WTC11 (cell line): ENCODE measurements at regions not wholly inside any gene's neighbourhood (a gene's known extent, or its start where the extent isn't known, plus 50 kb on each side); places are given as distances from the start of the nearest gene placed in this dataset.

Source experiments
- AFF4 ChIP-seq: sonication (generic); formaldehyde crosslinking; IDR thresholded peaks from 2 replicates; pipeline ENCODE4 v1.8.1; 2023; ENCODE audit warnings: mild to moderate bottlenecking, missing genetic modification reagents, borderline replicate concordance
- ATF3 ChIP-seq: sonication (generic); formaldehyde crosslinking; conservative IDR thresholded peaks from 2 replicates; pipeline ENCODE4 v1.8.1; 2022; ENCODE audit warnings: mild to moderate bottlenecking, missing genetic modification reagents
- CBFB ChIP-seq: sonication (generic); formaldehyde crosslinking; IDR thresholded peaks from 2 replicates; pipeline ENCODE4 v1.8.1; 2022; ENCODE audit warnings: mild to moderate bottlenecking, low read depth, missing genetic modification reagents
- HMGA2 ChIP-seq: fragments of 250-450 bp; sonication (Bioruptor Pico); IDR thresholded peaks from 2 replicates; pipeline ENCODE4 v1.4.0; 2021; ENCODE audit warnings: mild to moderate bottlenecking, moderate library complexity
- NFYB ChIP-seq: sonication (generic); formaldehyde crosslinking; conservative IDR thresholded peaks from 2 replicates; pipeline ENCODE4 v1.8.0; 2022; ENCODE audit warnings: low read depth, missing genetic modification reagents
- NR1H2 ChIP-seq: sonication (generic); formaldehyde crosslinking; IDR thresholded peaks from 2 replicates; pipeline ENCODE4 v1.9.0; 2021; ENCODE audit warnings: mild to moderate bottlenecking, moderate library complexity, missing genetic modification reagents
- NR3C1 ChIP-seq: sonication (generic); formaldehyde crosslinking; conservative IDR thresholded peaks from 2 replicates; pipeline ENCODE4 v1.8.1; 2023; ENCODE audit warnings: low read depth, mild to moderate bottlenecking, missing genetic modification reagents
- SP1 ChIP-seq: sonication (generic); formaldehyde crosslinking; conservative IDR thresholded peaks from 2 replicates; pipeline ENCODE4 v1.8.1; 2022; ENCODE audit warnings: missing genetic modification reagents
- USF2 ChIP-seq: sonication (generic); formaldehyde crosslinking; IDR thresholded peaks from 2 replicates; pipeline ENCODE4 v1.8.1; 2023; ENCODE audit warnings: mild to moderate bottlenecking, missing genetic modification reagents, moderate library complexity
- TF ChIP-seq, protein P1 (sequence below): sonication (generic); formaldehyde crosslinking; IDR thresholded peaks from 2 replicates; pipeline ENCODE4 v1.8.0; 2022; ENCODE audit warnings: mild to moderate bottlenecking, missing genetic modification reagents
- TF ChIP-seq, protein P2 (sequence below): fragments of 200-600 bp; IDR thresholded peaks from 2 replicates; pipeline ENCODE4 v1.8.0; 2022; ENCODE audit warnings: antibody characterized with exemption
- TF ChIP-seq, protein P3 (sequence below): sonication (generic); formaldehyde crosslinking; IDR thresholded peaks from 2 replicates; pipeline ENCODE4 v1.8.0; 2022; ENCODE audit warnings: mild to moderate bottlenecking, missing genetic modification reagents
- TF ChIP-seq, protein P4 (sequence below): sonication (generic); formaldehyde crosslinking; IDR thresholded peaks from 2 replicates; pipeline ENCODE4 v1.8.1; 2022; ENCODE audit warnings: mild to moderate bottlenecking, moderate library complexity, missing genetic modification reagents

- no peak for TF ChIP-seq NR3C1 (CRISPR knock-in tag)
- no peak for TF ChIP-seq CBFB (CRISPR knock-in tag)
- TF ChIP-seq, protein P1, sequence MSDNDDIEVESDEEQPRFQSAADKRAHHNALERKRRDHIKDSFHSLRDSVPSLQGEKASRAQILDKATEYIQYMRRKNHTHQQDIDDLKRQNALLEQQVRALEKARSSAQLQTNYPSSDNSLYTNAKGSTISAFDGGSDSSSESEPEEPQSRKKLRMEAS (CRISPR knock-in tag): no peak
- TF ChIP-seq, protein P2, sequence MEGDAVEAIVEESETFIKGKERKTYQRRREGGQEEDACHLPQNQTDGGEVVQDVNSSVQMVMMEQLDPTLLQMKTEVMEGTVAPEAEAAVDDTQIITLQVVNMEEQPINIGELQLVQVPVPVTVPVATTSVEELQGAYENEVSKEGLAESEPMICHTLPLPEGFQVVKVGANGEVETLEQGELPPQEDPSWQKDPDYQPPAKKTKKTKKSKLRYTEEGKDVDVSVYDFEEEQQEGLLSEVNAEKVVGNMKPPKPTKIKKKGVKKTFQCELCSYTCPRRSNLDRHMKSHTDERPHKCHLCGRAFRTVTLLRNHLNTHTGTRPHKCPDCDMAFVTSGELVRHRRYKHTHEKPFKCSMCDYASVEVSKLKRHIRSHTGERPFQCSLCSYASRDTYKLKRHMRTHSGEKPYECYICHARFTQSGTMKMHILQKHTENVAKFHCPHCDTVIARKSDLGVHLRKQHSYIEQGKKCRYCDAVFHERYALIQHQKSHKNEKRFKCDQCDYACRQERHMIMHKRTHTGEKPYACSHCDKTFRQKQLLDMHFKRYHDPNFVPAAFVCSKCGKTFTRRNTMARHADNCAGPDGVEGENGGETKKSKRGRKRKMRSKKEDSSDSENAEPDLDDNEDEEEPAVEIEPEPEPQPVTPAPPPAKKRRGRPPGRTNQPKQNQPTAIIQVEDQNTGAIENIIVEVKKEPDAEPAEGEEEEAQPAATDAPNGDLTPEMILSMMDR: no peak
- no peak for TF ChIP-seq USF2
- TF ChIP-seq, protein P3, sequence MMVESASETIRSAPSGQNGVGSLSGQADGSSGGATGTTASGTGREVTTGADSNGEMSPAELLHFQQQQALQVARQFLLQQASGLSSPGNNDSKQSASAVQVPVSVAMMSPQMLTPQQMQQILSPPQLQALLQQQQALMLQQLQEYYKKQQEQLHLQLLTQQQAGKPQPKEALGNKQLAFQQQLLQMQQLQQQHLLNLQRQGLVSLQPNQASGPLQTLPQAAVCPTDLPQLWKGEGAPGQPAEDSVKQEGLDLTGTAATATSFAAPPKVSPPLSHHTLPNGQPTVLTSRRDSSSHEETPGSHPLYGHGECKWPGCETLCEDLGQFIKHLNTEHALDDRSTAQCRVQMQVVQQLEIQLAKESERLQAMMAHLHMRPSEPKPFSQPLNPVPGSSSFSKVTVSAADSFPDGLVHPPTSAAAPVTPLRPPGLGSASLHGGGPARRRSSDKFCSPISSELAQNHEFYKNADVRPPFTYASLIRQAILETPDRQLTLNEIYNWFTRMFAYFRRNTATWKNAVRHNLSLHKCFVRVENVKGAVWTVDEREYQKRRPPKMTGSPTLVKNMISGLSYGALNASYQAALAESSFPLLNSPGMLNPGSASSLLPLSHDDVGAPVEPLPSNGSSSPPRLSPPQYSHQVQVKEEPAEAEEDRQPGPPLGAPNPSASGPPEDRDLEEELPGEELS (CRISPR knock-in tag): no peak
- no peak for TF ChIP-seq HMGA2
- no peak for TF ChIP-seq NFYB (CRISPR knock-in tag)
- TF ChIP-seq NR1H2 (CRISPR knock-in tag): no peak
- TF ChIP-seq, protein P4, sequence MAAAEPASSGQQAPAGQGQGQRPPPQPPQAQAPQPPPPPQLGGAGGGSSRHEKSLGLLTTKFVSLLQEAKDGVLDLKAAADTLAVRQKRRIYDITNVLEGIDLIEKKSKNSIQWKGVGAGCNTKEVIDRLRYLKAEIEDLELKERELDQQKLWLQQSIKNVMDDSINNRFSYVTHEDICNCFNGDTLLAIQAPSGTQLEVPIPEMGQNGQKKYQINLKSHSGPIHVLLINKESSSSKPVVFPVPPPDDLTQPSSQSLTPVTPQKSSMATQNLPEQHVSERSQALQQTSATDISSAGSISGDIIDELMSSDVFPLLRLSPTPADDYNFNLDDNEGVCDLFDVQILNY: no peak
- TF ChIP-seq ATF3 (CRISPR knock-in tag): no peak
- no peak for TF ChIP-seq SP1 (CRISPR knock-in tag)
- no peak for TF ChIP-seq AFF4 (CRISPR knock-in tag)
Measured at GRCh38 chrX:8413279-8413678, 51.4 kb upstream of the VCX3B start.
